HG03097 (cell line): ENCODE measurements at regions not wholly inside any gene's neighbourhood (a gene's known extent, or its start where the extent isn't known, plus 50 kb on each side); places are given as distances from the start of the nearest gene placed in this dataset.
"Not testable (repeated sequence)": the region's sequence is repeated elsewhere in the genome, so short reads cannot be mapped to it uniquely, and the experiment has no call there.

ENCODE experiments used
- ATAC-seq: cut with Tn5 transposase; IDR thresholded peaks from one replicate; pipeline ENCODE4 v1.9.1; 2021; ENCODE audit not compliant: unreplicated experiment, low FRiP score

DNA sequence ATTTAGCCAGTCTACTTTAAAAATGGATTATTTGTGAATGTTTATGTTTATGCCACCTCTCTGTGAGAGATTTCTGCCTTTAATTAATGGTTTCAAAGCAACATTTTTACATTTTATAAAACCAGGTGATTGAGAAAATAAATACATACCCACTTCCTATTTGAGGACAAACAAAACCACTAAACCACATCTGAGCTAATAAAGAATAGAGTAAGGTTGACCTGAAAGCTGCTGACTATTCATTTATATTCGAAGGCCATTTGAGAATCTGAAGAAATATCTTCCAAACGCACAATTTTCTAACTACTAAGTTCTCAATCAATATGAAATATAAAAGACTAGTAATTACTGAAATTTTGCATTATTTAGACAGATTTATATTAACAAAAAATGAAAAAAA lies 705.1 kb downstream of the XPNPEP1 start:
- no peak for ATAC-seq

DNA sequence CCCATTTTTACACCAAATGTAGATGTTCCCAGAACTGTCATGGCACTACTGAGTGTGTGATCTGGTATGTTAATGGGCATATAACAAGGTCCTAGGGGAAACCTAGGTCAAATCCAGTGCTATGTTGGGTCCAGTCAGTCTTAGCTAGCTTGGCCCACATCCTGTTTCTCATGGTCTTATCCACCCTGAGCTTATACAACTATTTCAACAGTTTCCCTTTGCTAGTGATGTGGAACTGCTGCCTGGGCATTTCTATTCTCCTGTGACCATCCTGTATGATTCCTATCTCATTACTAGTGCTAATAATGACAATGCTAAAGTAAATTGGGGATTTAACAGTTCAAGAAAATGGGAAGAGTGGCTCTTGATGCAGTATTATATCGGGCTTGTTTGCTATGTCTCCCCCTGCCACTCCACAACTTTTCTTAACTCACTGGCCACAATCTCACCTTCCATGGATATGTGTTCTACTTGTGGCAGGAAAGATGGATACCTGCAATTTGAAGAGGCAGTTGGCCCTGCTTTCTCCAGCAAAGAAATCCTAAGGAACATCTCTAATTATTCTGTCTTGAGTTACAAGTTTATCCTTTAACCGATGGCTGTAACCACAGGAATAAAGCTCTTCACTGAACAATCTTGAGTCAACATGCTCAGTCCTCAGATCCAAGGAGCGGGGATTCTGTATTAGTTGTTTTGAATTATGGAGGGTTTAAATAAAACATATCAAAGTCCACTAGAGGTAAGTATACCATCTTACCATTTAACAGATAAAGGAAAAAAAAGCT lies 707.8 kb downstream of the XPNPEP1 start:
- ATAC-seq: no peak

GRCh38 chr10:109214891-109215290 lies 708.4 kb downstream of the XPNPEP1 start:
- not testable (repeated sequence) for ATAC-seq

- ATAC-seq: no peak
Measured at GRCh38 chr10:109207361-109207760, 716.0 kb downstream of the XPNPEP1 start.

GRCh38 chr10:109205929-109206585 lies 717.3 kb downstream of the XPNPEP1 start:
- no peak for ATAC-seq

GRCh38 chr10:109203646-109204353 lies 719.5 kb downstream of the XPNPEP1 start:
- ATAC-seq: no peak

DNA sequence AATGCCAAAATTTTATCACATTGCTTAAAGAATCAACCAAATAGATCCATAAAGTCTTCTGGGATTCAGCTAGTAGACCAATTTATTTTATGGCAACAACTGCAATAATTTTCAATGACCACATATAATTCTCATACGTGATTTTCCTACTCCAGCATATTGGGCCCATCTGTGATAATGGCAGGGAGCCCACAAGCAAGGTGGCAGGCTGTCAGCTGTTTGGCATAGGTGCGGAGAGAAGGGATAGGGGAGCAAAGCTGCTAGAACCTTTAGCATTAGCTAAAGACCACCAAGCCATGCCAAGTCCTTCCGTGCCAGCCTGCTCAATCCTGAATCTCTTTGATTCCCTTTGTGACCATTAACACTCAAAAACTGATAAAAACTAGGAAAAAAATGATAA lies 721.2 kb downstream of the XPNPEP1 start:
- no peak for ATAC-seq

- no peak for ATAC-seq
Measured at GRCh38 chr10:109200646-109201045, 722.7 kb downstream of the XPNPEP1 start.

GRCh38 chr10:109191823-109192222 lies 731.5 kb downstream of the XPNPEP1 start:
- no peak for ATAC-seq

DNA sequence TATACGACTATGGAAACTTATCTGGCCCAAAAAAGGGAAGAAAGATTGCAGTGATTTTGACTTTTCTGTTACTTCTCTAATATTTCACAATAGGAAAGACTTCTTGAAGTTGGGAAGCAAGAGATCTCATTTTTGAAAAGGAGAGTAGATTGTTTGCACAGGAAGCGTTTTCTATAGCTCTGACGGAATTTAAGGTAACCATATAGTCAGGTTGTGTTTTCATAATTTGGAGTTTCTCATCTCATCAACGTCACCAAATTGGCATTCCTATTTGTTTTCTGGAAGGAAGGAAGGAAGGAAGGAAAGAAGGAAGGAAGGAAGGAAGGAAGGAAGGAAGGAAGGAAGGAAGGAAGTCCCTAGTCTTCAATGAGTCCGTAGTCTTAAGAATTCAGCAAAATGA lies 732.0 kb downstream of the XPNPEP1 start:
- no peak for ATAC-seq

GRCh38 chr10:109187677-109188076 lies 735.6 kb downstream of the XPNPEP1 start:
- ATAC-seq: no peak

- no peak for ATAC-seq
Measured at GRCh38 chr10:109183366-109183765, 739.9 kb downstream of the XPNPEP1 start.

DNA sequence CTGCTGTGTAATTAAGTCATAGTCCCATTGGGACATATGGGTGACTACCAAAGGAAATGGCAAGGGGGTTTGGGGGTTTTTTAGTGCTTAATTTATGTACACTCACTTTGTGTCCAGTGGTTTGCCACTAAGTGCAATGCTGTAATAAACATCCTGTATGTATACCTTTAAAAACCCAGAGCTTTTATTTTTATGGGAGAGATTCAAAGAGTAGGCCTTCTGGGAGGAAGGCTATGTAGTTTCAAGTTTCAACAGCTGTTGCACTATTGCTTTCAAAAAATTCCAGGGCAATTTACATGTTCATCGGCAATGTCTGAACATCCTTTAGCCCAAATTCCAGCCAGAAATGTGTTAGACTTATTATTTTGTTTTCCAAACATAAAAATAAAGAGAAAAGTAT lies 744.7 kb downstream of the XPNPEP1 start:
- ATAC-seq: no peak

GRCh38 chr10:109174526-109174925 lies 748.8 kb downstream of the XPNPEP1 start:
- no peak for ATAC-seq

DNA sequence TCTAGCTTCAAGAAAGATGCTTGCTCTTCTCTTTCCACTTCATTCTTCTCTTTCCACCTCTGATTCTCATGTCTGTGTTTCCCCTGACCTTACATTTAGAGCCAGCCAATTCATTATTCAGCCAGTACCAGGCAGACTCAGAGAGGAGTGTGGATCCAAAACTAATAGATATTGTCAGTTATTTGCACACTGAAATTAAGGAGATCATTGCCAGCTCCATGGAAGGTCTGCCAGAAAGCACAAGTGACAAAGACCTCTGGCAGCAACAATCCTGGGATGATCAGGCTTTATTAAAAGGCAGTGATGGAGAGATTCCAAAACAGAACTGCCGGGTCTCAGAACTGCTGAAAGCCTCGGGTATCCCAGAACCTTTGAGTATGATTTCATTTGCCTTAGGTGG lies 749.4 kb downstream of the XPNPEP1 start:
- no peak for ATAC-seq

GRCh38 chr10:109173121-109173520 lies 750.2 kb downstream of the XPNPEP1 start:
- ATAC-seq: no peak

GRCh38 chr10:109166935-109167334 lies 756.4 kb downstream of the XPNPEP1 start:
- ATAC-seq: no peak

GRCh38 chr10:109159351-109159750 lies 764.0 kb downstream of the XPNPEP1 start:
- no peak for ATAC-seq

GRCh38 chr10:109156396-109156795 lies 766.9 kb downstream of the XPNPEP1 start:
- no peak for ATAC-seq

- ATAC-seq: no peak
Measured at GRCh38 chr10:109149666-109150350, 773.5 kb downstream of the XPNPEP1 start.

DNA sequence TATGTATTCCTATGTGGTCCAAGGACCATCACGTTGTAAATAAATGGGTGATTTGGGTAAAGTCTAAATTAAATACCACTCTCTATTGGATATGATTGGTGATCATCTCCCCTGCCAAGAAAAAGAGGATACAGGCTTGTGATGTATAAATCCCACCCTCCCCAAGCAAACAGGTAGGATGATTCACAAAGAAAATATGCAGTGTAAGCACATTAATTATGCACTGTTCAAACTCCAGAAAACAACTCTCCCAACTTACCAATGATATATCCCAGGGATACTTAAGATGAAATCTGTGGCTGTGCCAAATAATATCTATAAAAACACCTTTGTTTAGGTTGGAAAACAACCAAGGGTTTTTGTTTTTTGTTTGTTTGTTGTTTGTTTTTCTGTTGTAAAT lies 795.9 kb downstream of the XPNPEP1 start:
- no peak for ATAC-seq
